ENCODE measurements at regions not wholly inside any gene's neighbourhood (a gene's known extent, or its start where the extent isn't known, plus 50 kb on each side); places are given as distances from the start of the nearest gene placed in this dataset.
"Not testable (repeated sequence)": the region's sequence is repeated elsewhere in the genome, so short reads cannot be mapped to it uniquely, and the experiment has no call there.

GRCh38 chr18:998936-999335 lies 94.3 kb downstream of the ADCYAP1 start:
- DNase-seq: no peak

GRCh38 chr18:1002653-1003178 lies 98.0 kb downstream of the ADCYAP1 start:
- no peak for DNase-seq

GRCh38 chr18:1003499-1003898 lies 98.8 kb downstream of the ADCYAP1 start:
- no peak for DNase-seq

GRCh38 chr18:1006304-1006703 lies 101.6 kb downstream of the ADCYAP1 start:
- DNase-seq: no peak

GRCh38 chr18:1006965-1007364 lies 102.3 kb downstream of the ADCYAP1 start:
- no peak for DNase-seq

- DNase-seq: no peak
Observed at GRCh38 chr18:1011349-1011748, 106.7 kb downstream of the ADCYAP1 start.

- DNase-seq: no peak
Observed at GRCh38 chr18:1012775-1013174, 108.1 kb downstream of the ADCYAP1 start.

- DNase-seq: no peak
Observed at GRCh38 chr18:1013951-1014350, 109.3 kb downstream of the ADCYAP1 start.

- no peak for DNase-seq
Observed at GRCh38 chr18:1014509-1014908, 109.8 kb downstream of the ADCYAP1 start.

- no peak for DNase-seq
Observed at GRCh38 chr18:1014951-1015624, 110.4 kb downstream of the ADCYAP1 start.

- no peak for DNase-seq
Observed at GRCh38 chr18:1015777-1016176, 111.1 kb downstream of the ADCYAP1 start.

GRCh38 chr18:1017227-1018058 lies 112.8 kb downstream of the ADCYAP1 start:
- DNase-seq: no peak

GRCh38 chr18:1018181-1018681 lies 113.6 kb downstream of the ADCYAP1 start:
- no peak for DNase-seq

GRCh38 chr18:1019191-1019590 lies 114.5 kb downstream of the ADCYAP1 start:
- no peak for DNase-seq

GRCh38 chr18:1020731-1021344 lies 116.2 kb downstream of the ADCYAP1 start:
- no peak for DNase-seq

- DNase-seq: no peak
Observed at GRCh38 chr18:1026930-1027329, 122.3 kb downstream of the ADCYAP1 start.

- DNase-seq: not testable (repeated sequence)
Observed at GRCh38 chr18:1033092-1033491, 128.4 kb downstream of the ADCYAP1 start.

GRCh38 chr18:1034971-1035370 lies 130.3 kb downstream of the ADCYAP1 start:
- no peak for DNase-seq

GRCh38 chr18:1036926-1037325 lies 132.3 kb downstream of the ADCYAP1 start:
- no peak for DNase-seq

GRCh38 chr18:1037776-1038175 lies 133.1 kb downstream of the ADCYAP1 start:
- DNase-seq: no peak

- no peak for DNase-seq
Observed at GRCh38 chr18:1039421-1039820, 134.8 kb downstream of the ADCYAP1 start.

GRCh38 chr18:1043039-1043438 lies 138.4 kb downstream of the ADCYAP1 start:
- DNase-seq: not testable (repeated sequence)

GRCh38 chr18:1045658-1046057 lies 141.0 kb downstream of the ADCYAP1 start:
- DNase-seq: no peak
